GM12874 (cell line): ENCODE measurements at regions not wholly inside any gene's neighbourhood (a gene's known extent, or its start where the extent isn't known, plus 50 kb on each side); places are given as distances from the start of the nearest gene placed in this dataset.

Source experiments
- CTCF ChIP-seq: IDR thresholded peaks from 2 replicates; pipeline ENCODE4 v1.5.1; 2011; ENCODE audit warnings: low read depth, mild to moderate bottlenecking, control low read depth, low read length, moderate library complexity; ENCODE audit not compliant: insufficient read depth

GRCh38 chr12:83800022-83800421 is 1112.6 kb downstream of the SLC6A15 start:
- no peak for TF ChIP-seq CTCF

- no peak for TF ChIP-seq CTCF
These were observed 1109.8 kb downstream of the TMTC2 start for GRCh38 chr12:83796531-83796930.

- no peak for TF ChIP-seq CTCF
These were observed 1106.9 kb downstream of the TMTC2 start for GRCh38 chr12:83793616-83794015.

GRCh38 chr12:83784298-83784890 is 1097.7 kb downstream of the TMTC2 start:
- TF ChIP-seq CTCF, result no peak

GRCh38 chr12:83779526-83779925 is 1092.8 kb downstream of the TMTC2 start:
- TF ChIP-seq CTCF, result no peak

- no peak for TF ChIP-seq CTCF
These were observed 1082.4 kb downstream of the TMTC2 start for GRCh38 chr12:83769151-83769550.

- TF ChIP-seq CTCF, result no peak
These were observed 1081.0 kb downstream of the TMTC2 start for GRCh38 chr12:83767723-83768122.
